Germinal center (tissue), 1 donor: ENCODE measurements at regions not wholly inside any gene's neighbourhood (a gene's known extent, or its start where the extent isn't known, plus 50 kb on each side); places are given as distances from the start of the nearest gene placed in this dataset.

ENCODE experiments used
- DNase-seq: peaks from one replicate; pipeline ENCODE4 v3.0.0; 2012; ENCODE audit warnings: mixed read lengths, low spot score

GRCh38 chr6:28737750-28738395 is 185.9 kb downstream of the TRIM27 start:
- no peak for DNase-seq

GRCh38 chr6:28738396-28738765 is 185.4 kb downstream of the TRIM27 start:
- no peak for DNase-seq

- DNase-seq = no peak
Measured at GRCh38 chr6:28741363-28741762, 182.4 kb downstream of the TRIM27 start.

GRCh38 chr6:28742668-28743270 is 181.0 kb downstream of the TRIM27 start:
- no peak for DNase-seq

- DNase-seq = no peak
Measured at GRCh38 chr6:28743271-28743789, 180.5 kb downstream of the TRIM27 start.

- DNase-seq = no peak
Measured at GRCh38 chr6:28747083-28747630, 176.6 kb downstream of the TRIM27 start.

GRCh38 chr6:28747631-28748157 is 176.1 kb downstream of the TRIM27 start:
- no peak for DNase-seq

- no peak for DNase-seq
Measured at GRCh38 chr6:28748192-28748591, 175.6 kb downstream of the TRIM27 start.

GRCh38 chr6:28750926-28751458 is 172.8 kb downstream of the TRIM27 start:
- no peak for DNase-seq

GRCh38 chr6:28751514-28751913 is 172.3 kb downstream of the TRIM27 start:
- DNase-seq = no peak

GRCh38 chr6:28751963-28752350 is 171.8 kb downstream of the TRIM27 start:
- DNase-seq = no peak

- DNase-seq = no peak
Measured at GRCh38 chr6:28757429-28758045, 166.2 kb downstream of the TRIM27 start.

- DNase-seq = no peak
Measured at GRCh38 chr6:28758046-28758817, 165.6 kb downstream of the TRIM27 start.

- DNase-seq = no peak
Measured at GRCh38 chr6:28758818-28759235, 165.0 kb downstream of the TRIM27 start.

GRCh38 chr6:28764014-28764723 is 159.6 kb downstream of the TRIM27 start:
- no peak for DNase-seq

- DNase-seq = no peak
Measured at GRCh38 chr6:28764761-28765282, 159.0 kb downstream of the TRIM27 start.

GRCh38 chr6:28765978-28766351 is 157.8 kb downstream of the TRIM27 start:
- DNase-seq = no peak

GRCh38 chr6:28766426-28766825 is 157.4 kb downstream of the TRIM27 start:
- DNase-seq = no peak

- DNase-seq = no peak
Measured at GRCh38 chr6:28767133-28767532, 156.7 kb downstream of the TRIM27 start.

- no peak for DNase-seq
Measured at GRCh38 chr6:28767691-28768090, 156.1 kb downstream of the TRIM27 start.
